ENCODE measurements at regions not wholly inside any gene's neighbourhood (a gene's known extent, or its start where the extent isn't known, plus 50 kb on each side); places are given as distances from the start of the nearest gene placed in this dataset.

GRCh38 chr11:110962921-110963320 is 250.7 kb upstream of the ARHGAP20 start:
- TF ChIP-seq CTCF (IDR thresholded peaks at IDR 0.05) (no peak), POLR2A (IDR thresholded peaks at IDR 0.05) (no peak)

Measured in uterus (tissue), 2 donors.